ENCODE measurements at regions not wholly inside any gene's neighbourhood (a gene's known extent, or its start where the extent isn't known, plus 50 kb on each side); places are given as distances from the start of the nearest gene placed in this dataset.

DNA sequence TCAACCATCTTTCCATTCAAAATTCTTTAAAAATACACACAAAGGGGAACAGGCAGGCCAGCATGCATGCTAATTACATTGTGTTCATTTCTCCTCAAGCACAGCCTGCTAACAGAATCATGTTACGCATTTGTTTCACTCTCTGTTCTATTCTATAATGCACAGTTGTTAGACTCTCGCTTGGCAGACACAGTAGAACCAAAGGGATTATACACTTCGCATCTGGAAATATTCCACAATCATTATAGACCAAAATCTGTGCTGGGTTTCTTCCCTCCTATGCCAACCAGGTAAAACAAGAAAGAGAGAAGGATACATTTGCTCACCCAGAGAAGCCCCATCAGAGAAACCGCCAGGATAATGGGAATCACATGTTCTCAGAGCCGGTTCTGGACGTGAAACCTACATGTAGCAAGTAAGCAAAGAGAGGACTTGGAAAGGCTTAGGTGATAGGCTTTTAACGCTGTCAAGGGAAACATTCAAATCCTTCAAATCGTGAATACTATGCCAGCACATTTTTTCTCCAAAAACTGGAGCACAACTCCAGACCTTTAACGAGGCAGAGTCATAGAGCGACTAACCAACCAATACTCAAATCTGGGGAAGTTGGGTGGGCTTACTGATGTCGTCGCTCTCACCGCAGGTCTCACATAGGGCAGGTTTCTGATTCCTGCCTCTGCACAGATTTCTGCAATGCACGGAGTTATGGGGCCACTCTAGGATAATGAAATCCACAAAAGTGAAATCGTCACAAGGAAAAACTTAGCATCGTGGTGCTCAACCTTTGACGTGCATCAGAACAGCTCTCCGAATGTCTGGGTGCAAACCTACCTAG, 380.5 kb upstream of the AUTS2 start:
- H3K27me3 ChIP-seq (ENCODE audit: insufficient read depth, low read depth, severe bottlenecking): no peaks in the 10 kb centered on the region
- no peaks in the 10 kb centered on the region for H3K9me3 ChIP-seq (ENCODE audit: severe bottlenecking)
- H3K4me3 ChIP-seq (ENCODE audit: low read depth, low read length): no peak overlapping the region
- H3K36me3 ChIP-seq: no peaks in the 10 kb centered on the region
- no peak for DNase-seq
- TF ChIP-seq, protein P1, sequence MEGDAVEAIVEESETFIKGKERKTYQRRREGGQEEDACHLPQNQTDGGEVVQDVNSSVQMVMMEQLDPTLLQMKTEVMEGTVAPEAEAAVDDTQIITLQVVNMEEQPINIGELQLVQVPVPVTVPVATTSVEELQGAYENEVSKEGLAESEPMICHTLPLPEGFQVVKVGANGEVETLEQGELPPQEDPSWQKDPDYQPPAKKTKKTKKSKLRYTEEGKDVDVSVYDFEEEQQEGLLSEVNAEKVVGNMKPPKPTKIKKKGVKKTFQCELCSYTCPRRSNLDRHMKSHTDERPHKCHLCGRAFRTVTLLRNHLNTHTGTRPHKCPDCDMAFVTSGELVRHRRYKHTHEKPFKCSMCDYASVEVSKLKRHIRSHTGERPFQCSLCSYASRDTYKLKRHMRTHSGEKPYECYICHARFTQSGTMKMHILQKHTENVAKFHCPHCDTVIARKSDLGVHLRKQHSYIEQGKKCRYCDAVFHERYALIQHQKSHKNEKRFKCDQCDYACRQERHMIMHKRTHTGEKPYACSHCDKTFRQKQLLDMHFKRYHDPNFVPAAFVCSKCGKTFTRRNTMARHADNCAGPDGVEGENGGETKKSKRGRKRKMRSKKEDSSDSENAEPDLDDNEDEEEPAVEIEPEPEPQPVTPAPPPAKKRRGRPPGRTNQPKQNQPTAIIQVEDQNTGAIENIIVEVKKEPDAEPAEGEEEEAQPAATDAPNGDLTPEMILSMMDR (IDR thresholded peaks at IDR 0.05; ENCODE audit: low read depth, low read length): no peak
- H3K27ac ChIP-seq: no peak overlapping the region

DNA sequence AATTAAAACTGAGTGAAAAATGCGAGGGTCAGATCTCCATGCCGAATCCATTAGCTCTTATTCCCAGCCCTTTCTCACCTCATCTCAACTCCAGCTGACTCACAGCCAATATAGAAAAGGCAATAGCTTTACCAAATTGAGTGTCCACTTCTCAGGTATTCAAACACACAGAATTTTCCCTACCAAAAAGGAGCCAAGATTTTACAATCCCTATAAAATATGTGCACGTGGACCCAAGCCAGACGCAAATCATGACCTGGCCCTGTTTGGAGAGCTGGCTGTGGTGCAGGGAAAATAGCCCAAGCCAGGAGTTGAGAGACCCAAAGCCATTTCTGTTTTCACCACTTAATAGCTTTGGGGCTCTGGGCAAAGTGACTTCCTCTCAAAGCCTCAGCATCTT, 379.7 kb upstream of the AUTS2 start:
- TF ChIP-seq, protein P1 (IDR thresholded peaks at IDR 0.05; ENCODE audit: low read depth, low read length): no peak
- H3K4me3 ChIP-seq (ENCODE audit: low read depth, low read length): no peak overlapping the region
- no peak overlapping the region for H3K27ac ChIP-seq
- no peaks in the 10 kb centered on the region for H3K27me3 ChIP-seq (ENCODE audit: insufficient read depth, low read depth, severe bottlenecking)
- no peak for DNase-seq
- no peaks in the 10 kb centered on the region for H3K9me3 ChIP-seq (ENCODE audit: severe bottlenecking)
- no peaks in the 10 kb centered on the region for H3K36me3 ChIP-seq

DNA sequence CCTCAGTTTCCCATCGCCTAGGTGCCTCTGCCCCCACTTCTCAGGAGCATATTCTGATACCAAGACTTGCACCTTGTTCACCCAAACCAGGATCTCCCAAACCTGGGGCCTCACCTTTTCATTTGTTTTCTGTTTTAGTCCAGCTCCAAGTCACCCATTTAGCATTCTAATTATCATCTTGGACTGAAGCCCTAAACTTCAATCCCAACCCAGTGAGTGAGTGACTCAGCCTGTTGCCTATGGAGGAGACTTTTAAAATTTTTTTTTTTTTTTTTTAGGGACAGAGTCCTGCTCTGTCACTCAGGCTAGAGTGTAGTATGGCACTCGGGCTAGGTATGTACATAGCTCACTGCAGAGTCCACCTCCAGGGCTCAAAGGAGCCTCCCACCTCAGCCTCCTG, 378.9 kb upstream of the AUTS2 start:
- no peak overlapping the region for H3K4me3 ChIP-seq (ENCODE audit: low read depth, low read length)
- H3K36me3 ChIP-seq: no peaks in the 10 kb centered on the region
- H3K27ac ChIP-seq: no peak overlapping the region
- no peaks in the 10 kb centered on the region for H3K9me3 ChIP-seq (ENCODE audit: severe bottlenecking)
- TF ChIP-seq, protein P1 (IDR thresholded peaks at IDR 0.05; ENCODE audit: low read depth, low read length): no peak
- no peaks in the 10 kb centered on the region for H3K27me3 ChIP-seq (ENCODE audit: insufficient read depth, low read depth, severe bottlenecking)
- no peak for DNase-seq

DNA sequence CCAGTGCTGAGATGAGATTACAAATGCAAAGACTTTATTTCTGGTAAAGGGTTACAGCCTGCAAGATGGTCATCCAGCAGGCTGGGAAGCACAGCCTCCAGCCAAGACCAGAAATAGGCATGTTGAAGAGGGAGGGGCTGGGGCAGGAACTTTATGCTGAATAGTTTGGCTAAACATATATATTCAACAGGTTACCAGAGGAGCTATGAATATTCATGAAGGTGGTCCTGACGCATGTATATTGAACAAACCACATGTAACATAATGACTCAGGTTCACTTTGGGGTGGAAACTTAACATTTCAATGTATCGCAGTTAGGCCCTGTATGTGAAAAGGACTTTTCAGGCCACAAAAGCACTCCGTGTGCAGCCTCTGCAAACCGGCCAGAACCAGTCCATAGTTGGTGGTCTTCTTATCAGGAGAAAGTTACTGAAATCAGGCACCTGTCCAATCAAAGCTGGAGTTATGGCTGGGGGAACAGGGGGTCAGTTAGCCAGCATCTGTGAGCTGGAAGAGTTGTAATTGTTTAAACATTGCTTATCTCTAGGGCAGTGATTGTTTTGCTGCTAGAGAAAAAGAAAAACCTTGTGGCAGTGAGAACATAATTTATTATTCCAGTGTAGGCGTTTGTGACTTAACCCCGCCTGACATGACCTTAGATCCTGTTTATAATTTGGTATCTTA, 372.9 kb upstream of the AUTS2 start:
- H3K27me3 ChIP-seq (ENCODE audit: insufficient read depth, low read depth, severe bottlenecking): no peaks in the 10 kb centered on the region
- no peaks in the 10 kb centered on the region for H3K36me3 ChIP-seq
- no peak for DNase-seq
- no peaks in the 10 kb centered on the region for H3K9me3 ChIP-seq (ENCODE audit: severe bottlenecking)
- no peak overlapping the region for H3K4me3 ChIP-seq (ENCODE audit: low read depth, low read length)
- TF ChIP-seq, protein P1 (IDR thresholded peaks at IDR 0.05; ENCODE audit: low read depth, low read length): no peak
- H3K27ac ChIP-seq: no peak overlapping the region

DNA sequence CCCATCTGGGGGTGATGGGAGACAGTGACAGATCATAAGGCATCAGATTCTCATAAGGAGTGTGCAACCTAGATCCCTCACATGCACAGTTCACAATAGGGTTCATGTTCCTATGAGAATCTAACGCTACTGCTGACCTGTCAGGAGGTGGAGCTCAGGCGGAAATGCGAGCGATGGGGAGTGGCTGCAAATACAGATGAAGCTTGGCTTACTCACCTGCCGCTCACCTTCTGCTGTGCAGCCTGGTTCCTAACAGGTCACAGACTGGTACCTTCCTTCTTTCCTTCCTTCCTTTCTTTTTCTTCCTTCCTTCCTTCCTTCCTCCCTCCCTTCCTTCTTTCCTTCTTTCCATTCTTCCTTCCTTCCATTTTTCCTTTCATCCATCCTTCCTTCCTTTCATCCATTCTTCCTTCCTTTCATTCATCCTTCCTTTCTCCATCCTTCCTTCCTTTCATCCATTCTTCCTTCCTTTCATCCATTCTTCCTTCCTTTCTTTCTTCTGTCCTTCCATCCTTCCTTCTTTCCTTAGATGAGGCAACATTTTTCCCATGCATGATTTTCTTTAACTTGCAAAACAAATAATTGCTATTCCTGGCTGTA, 370.0 kb upstream of the AUTS2 start:
- Histone ChIP-seq H3K27me3 (ENCODE audit: insufficient read depth, low read depth, severe bottlenecking) (no peaks in the 10 kb centered on the region), H3K9me3 (ENCODE audit: severe bottlenecking) (no peaks in the 10 kb centered on the region), H3K27ac (no peak overlapping the region), H3K4me3 (ENCODE audit: low read depth, low read length) (no peak overlapping the region), H3K36me3 (no peaks in the 10 kb centered on the region)
- TF ChIP-seq, protein P1 (IDR thresholded peaks at IDR 0.05; ENCODE audit: low read depth, low read length): no peak
- no peak for DNase-seq
